Mammary epithelial cell (primary cell): ENCODE measurements at regions not wholly inside any gene's neighbourhood (a gene's known extent, or its start where the extent isn't known, plus 50 kb on each side); places are given as distances from the start of the nearest gene placed in this dataset.

Experiments used
- CTCF ChIP-seq, 2 donors: IDR thresholded peaks in 1 of 2; conservative IDR thresholded peaks in 1 of 2; 2 replicates each; pipeline ENCODE4 v1.5.1; 2011 to 2012; ENCODE audit warnings: inconsistent platforms in 2 of 2, low read length in 2 of 2, mild to moderate bottlenecking in 2 of 2, control low read depth in 1 of 2, low read depth in 1 of 2; ENCODE audit not compliant: insufficient read depth in 1 of 2; ENCODE audit errors: extremely low read depth in 1 of 2
- EZH2 ChIP-seq: IDR thresholded peaks from 2 replicates; pipeline ENCODE4 v1.6.1; 2012; ENCODE audit warnings: low read length, inconsistent platforms, borderline replicate concordance

GRCh38 chr7:42468471-42468870, 231.5 kb upstream of the GLI3 start:
- no peak for TF ChIP-seq CTCF (conservative IDR thresholded peaks at IDR 0.05 in 1 of 2, IDR thresholded peaks at IDR 0.05 in 1 of 2; ENCODE audit: extremely low read depth in 1 of 2, insufficient read depth in 1 of 2, low read depth in 1 of 2, low read length in 2 of 2)
- TF ChIP-seq EZH2: no peak
